ENCODE measurements at regions not wholly inside any gene's neighbourhood (a gene's known extent, or its start where the extent isn't known, plus 50 kb on each side); places are given as distances from the start of the nearest gene placed in this dataset.

DNA sequence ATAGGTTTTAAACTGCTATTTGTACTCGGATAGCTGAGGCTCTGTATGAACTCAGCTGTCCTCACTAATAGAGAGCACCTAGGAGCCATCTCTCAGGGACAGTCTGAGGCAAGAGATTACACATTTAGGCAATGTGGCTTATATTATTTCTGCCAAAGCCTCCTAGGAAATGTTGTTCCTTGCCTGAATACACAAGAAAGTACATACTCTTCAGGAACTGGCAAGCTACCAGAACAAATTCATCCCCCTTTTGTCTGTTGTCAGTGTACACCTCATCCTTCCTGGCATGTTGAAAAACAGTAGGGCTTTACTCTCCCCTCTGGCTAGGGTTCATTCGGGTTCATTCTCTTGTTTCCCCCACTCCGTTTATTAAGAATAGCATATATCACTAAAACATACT is 615.9 kb upstream of the FAT3 start:
- H3K36me3 ChIP-seq (ENCODE audit: insufficient read depth, low read depth, low read length) = no peaks in the 10 kb centered on the region
- no peak overlapping the region for H3K27ac ChIP-seq (ENCODE audit: low read length)
- H3K27me3 ChIP-seq (ENCODE audit: insufficient read depth, low read length) = no peaks in the 10 kb centered on the region
- no peak overlapping the region for H3K4me3 ChIP-seq (ENCODE audit: low read length)
- no peak overlapping the region for H3K9ac ChIP-seq (ENCODE audit: low read depth, low read length)
- no peaks in the 10 kb centered on the region for H3K4me1 ChIP-seq (ENCODE audit: insufficient read depth, low read length)
- no peaks in the 10 kb centered on the region for H3K9me3 ChIP-seq (ENCODE audit: insufficient read depth, low read depth, low read length)

GRCh38 chr11:91596111-91596510 is 628.5 kb upstream of the FAT3 start:
- no peaks in the 10 kb centered on the region for H3K36me3 ChIP-seq (ENCODE audit: insufficient read depth, low read depth, low read length)
- H3K4me1 ChIP-seq (ENCODE audit: insufficient read depth, low read length) = no peaks in the 10 kb centered on the region
- no peaks in the 10 kb centered on the region for H3K27me3 ChIP-seq (ENCODE audit: insufficient read depth, low read length)
- peaks cover 5% of the 10 kb centered on the region for H3K9me3 ChIP-seq (ENCODE audit: insufficient read depth, low read depth, low read length)
- H3K9ac ChIP-seq (ENCODE audit: low read depth, low read length) = no peak overlapping the region
- no peak overlapping the region for H3K27ac ChIP-seq (ENCODE audit: low read length)
- no peak overlapping the region for H3K4me3 ChIP-seq (ENCODE audit: low read length)

- Histone ChIP-seq H3K9me3 (ENCODE audit: insufficient read depth, low read depth, low read length) (peaks cover 5% of the 10 kb centered on the region), H3K4me3 (ENCODE audit: low read length) (no peak overlapping the region), H3K27me3 (ENCODE audit: insufficient read depth, low read length) (no peaks in the 10 kb centered on the region), H3K27ac (ENCODE audit: low read length) (no peak overlapping the region), H3K36me3 (ENCODE audit: insufficient read depth, low read depth, low read length) (no peaks in the 10 kb centered on the region), H3K9ac (ENCODE audit: low read depth, low read length) (no peak overlapping the region), H3K4me1 (ENCODE audit: insufficient read depth, low read length) (no peaks in the 10 kb centered on the region)
These were observed 633.6 kb upstream of the FAT3 start for GRCh38 chr11:91591021-91591420.

DNA sequence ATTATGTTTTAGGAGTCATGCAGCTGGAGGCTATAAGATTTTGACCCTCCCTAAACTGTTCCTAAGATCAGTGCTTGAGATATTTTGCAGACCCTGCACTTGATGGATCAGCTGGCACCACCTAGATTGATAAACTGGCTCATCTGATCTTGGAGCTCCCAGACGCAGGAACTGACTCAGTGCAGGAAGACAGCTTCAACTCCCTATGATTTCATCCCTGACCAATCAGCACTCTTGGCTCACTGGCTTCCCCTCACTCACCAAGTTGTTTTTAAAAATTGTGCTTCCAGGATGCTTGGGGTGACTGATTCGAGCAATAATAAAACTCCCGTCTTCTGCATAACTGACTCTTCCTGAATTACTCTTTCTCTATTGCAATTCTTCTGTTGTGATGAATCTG is 637.5 kb upstream of the FAT3 start:
- Histone ChIP-seq H3K9ac (ENCODE audit: low read depth, low read length) (no peak overlapping the region), H3K4me1 (ENCODE audit: insufficient read depth, low read length) (no peaks in the 10 kb centered on the region), H3K27me3 (ENCODE audit: insufficient read depth, low read length) (no peaks in the 10 kb centered on the region), H3K27ac (ENCODE audit: low read length) (no peak overlapping the region), H3K4me3 (ENCODE audit: low read length) (no peak overlapping the region), H3K36me3 (ENCODE audit: insufficient read depth, low read depth, low read length) (no peaks in the 10 kb centered on the region), H3K9me3 (ENCODE audit: insufficient read depth, low read depth, low read length) (peaks cover 5% of the 10 kb centered on the region)

GRCh38 chr11:91585035-91585801 is 639.4 kb upstream of the FAT3 start:
- Histone ChIP-seq H3K36me3 (ENCODE audit: insufficient read depth, low read depth, low read length) (no peaks in the 10 kb centered on the region), H3K27ac (ENCODE audit: low read length) (no peak overlapping the region), H3K4me3 (ENCODE audit: low read length) (no peak overlapping the region), H3K27me3 (ENCODE audit: insufficient read depth, low read length) (no peaks in the 10 kb centered on the region), H3K9ac (ENCODE audit: low read depth, low read length) (no peak overlapping the region), H3K4me1 (ENCODE audit: insufficient read depth, low read length) (no peaks in the 10 kb centered on the region), H3K9me3 (ENCODE audit: insufficient read depth, low read depth, low read length) (no peaks in the 10 kb centered on the region)

GRCh38 chr11:91563176-91563575 is 661.4 kb upstream of the FAT3 start:
- no peak overlapping the region for H3K4me3 ChIP-seq (ENCODE audit: low read length)
- no peaks in the 10 kb centered on the region for H3K4me1 ChIP-seq (ENCODE audit: insufficient read depth, low read length)
- no peaks in the 10 kb centered on the region for H3K36me3 ChIP-seq (ENCODE audit: insufficient read depth, low read depth, low read length)
- no peak overlapping the region for H3K9ac ChIP-seq (ENCODE audit: low read depth, low read length)
- no peak overlapping the region for H3K27ac ChIP-seq (ENCODE audit: low read length)
- H3K27me3 ChIP-seq (ENCODE audit: insufficient read depth, low read length) = no peaks in the 10 kb centered on the region
- H3K9me3 ChIP-seq (ENCODE audit: insufficient read depth, low read depth, low read length) = no peaks in the 10 kb centered on the region

- no peaks in the 10 kb centered on the region for H3K27me3 ChIP-seq (ENCODE audit: insufficient read depth, low read length)
- H3K27ac ChIP-seq (ENCODE audit: low read length) = no peak overlapping the region
- no peaks in the 10 kb centered on the region for H3K4me1 ChIP-seq (ENCODE audit: insufficient read depth, low read length)
- H3K9ac ChIP-seq (ENCODE audit: low read depth, low read length) = no peak overlapping the region
- no peak overlapping the region for H3K4me3 ChIP-seq (ENCODE audit: low read length)
- no peaks in the 10 kb centered on the region for H3K36me3 ChIP-seq (ENCODE audit: insufficient read depth, low read depth, low read length)
- no peaks in the 10 kb centered on the region for H3K9me3 ChIP-seq (ENCODE audit: insufficient read depth, low read depth, low read length)
These were observed 664.2 kb upstream of the FAT3 start for GRCh38 chr11:91560434-91560833.

- no peaks in the 10 kb centered on the region for H3K4me1 ChIP-seq (ENCODE audit: insufficient read depth, low read length)
- no peak overlapping the region for H3K4me3 ChIP-seq (ENCODE audit: low read length)
- peaks cover 4% of the 10 kb centered on the region for H3K9me3 ChIP-seq (ENCODE audit: insufficient read depth, low read depth, low read length)
- H3K27ac ChIP-seq (ENCODE audit: low read length) = no peak overlapping the region
- no peak overlapping the region for H3K9ac ChIP-seq (ENCODE audit: low read depth, low read length)
- no peaks in the 10 kb centered on the region for H3K27me3 ChIP-seq (ENCODE audit: insufficient read depth, low read length)
- H3K36me3 ChIP-seq (ENCODE audit: insufficient read depth, low read depth, low read length) = no peaks in the 10 kb centered on the region
These were observed 686.6 kb upstream of the FAT3 start for GRCh38 chr11:91538065-91538464.

DNA sequence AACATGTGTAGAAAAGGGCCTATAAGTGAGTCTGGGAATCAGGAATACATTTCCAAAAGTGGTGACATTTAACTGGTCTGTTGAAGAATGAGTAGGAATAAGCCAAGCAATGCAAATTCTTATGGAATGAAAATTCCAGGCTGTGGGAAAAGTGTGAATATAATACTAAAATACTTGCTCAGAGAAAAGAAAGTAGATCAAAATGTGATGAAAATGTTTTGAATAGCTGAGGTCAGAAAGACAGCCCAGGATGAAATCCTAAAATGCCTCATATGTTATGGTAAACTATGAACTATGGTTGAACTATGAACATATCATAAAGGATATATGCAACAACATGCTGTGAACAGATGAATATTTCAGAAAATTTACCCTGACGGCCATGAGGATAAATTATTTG is 688.3 kb upstream of the FAT3 start:
- no peaks in the 10 kb centered on the region for H3K4me1 ChIP-seq (ENCODE audit: insufficient read depth, low read length)
- H3K27me3 ChIP-seq (ENCODE audit: insufficient read depth, low read length) = no peaks in the 10 kb centered on the region
- peaks cover 4% of the 10 kb centered on the region for H3K9me3 ChIP-seq (ENCODE audit: insufficient read depth, low read depth, low read length)
- H3K9ac ChIP-seq (ENCODE audit: low read depth, low read length) = no peak overlapping the region
- H3K36me3 ChIP-seq (ENCODE audit: insufficient read depth, low read depth, low read length) = no peaks in the 10 kb centered on the region
- no peak overlapping the region for H3K4me3 ChIP-seq (ENCODE audit: low read length)
- no peak overlapping the region for H3K27ac ChIP-seq (ENCODE audit: low read length)

- peaks cover 4% of the 10 kb centered on the region for H3K9me3 ChIP-seq (ENCODE audit: insufficient read depth, low read depth, low read length)
- no peak overlapping the region for H3K9ac ChIP-seq (ENCODE audit: low read depth, low read length)
- no peaks in the 10 kb centered on the region for H3K27me3 ChIP-seq (ENCODE audit: insufficient read depth, low read length)
- no peak overlapping the region for H3K4me3 ChIP-seq (ENCODE audit: low read length)
- no peak overlapping the region for H3K27ac ChIP-seq (ENCODE audit: low read length)
- no peaks in the 10 kb centered on the region for H3K36me3 ChIP-seq (ENCODE audit: insufficient read depth, low read depth, low read length)
- no peaks in the 10 kb centered on the region for H3K4me1 ChIP-seq (ENCODE audit: insufficient read depth, low read length)
These were observed 695.7 kb upstream of the FAT3 start for GRCh38 chr11:91528965-91529364.

DNA sequence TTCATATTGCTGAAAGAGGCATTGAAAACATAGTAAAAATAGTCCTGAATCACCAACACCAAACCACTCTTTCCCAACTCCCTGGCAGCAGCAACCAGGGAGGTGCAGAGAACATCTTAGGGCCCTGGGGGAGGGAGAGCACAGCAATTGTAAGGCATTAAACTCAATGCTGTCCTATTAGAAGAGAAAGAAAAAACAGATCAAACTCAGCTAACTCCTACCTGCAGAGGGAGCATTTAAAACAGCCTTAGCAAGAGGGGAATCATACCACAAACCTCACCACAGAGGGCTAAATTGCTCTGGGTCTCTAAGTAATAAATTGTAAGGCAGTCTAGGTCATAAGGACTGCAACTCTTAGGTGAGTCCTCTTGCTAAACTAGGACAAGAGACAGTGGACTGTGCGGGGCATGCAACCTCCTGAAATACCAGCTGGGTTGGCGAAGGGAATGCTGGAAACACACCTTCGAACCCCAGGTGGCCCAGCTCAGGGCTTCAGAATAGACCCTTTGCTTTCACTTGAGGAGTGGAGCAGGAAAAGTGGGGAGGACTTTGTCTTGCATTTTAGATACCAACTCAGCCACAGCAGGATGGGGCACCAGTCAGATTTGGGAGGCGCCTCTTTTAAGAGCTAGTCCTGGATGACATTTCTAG is 697.1 kb upstream of the FAT3 start:
- Histone ChIP-seq H3K4me3 (ENCODE audit: low read length) (no peak overlapping the region), H3K9me3 (ENCODE audit: insufficient read depth, low read depth, low read length) (no peaks in the 10 kb centered on the region), H3K27me3 (ENCODE audit: insufficient read depth, low read length) (no peaks in the 10 kb centered on the region)

DNA sequence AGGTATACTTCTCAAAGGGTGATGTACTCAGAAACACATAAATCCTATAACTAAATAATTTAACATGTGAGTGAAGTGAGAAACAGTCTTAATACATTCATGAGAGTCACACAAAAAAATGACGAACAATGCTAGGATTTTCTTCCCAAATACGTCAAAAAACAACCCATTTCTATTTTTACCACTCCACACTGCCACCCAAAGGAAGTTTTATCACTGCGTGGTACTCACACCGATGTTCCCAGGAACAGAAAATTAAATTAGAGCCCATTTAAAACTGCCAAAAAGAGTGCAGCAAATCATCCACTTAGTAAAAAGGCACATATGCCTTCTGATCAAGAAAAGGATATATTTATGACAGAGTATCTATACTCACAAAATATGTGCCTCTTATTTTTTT is 710.9 kb upstream of the FAT3 start:
- no peak overlapping the region for H3K4me3 ChIP-seq (ENCODE audit: low read length)
- H3K4me1 ChIP-seq (ENCODE audit: insufficient read depth, low read length) = peaks cover 4% of the 10 kb centered on the region; the same call in 1 of the 2 replicates
- no peaks in the 10 kb centered on the region for H3K9me3 ChIP-seq (ENCODE audit: insufficient read depth, low read depth, low read length)
- H3K9ac ChIP-seq (ENCODE audit: low read depth, low read length) = no peak overlapping the region
- no peaks in the 10 kb centered on the region for H3K27me3 ChIP-seq (ENCODE audit: insufficient read depth, low read length)
- H3K36me3 ChIP-seq (ENCODE audit: insufficient read depth, low read depth, low read length) = no peaks in the 10 kb centered on the region
- H3K27ac ChIP-seq (ENCODE audit: low read length) = no peak overlapping the region

More for the DNA sequence above, 697.1 kb upstream of the FAT3 start:
- H3K36me3 ChIP-seq (ENCODE audit: insufficient read depth, low read depth, low read length) = no peaks in the 10 kb centered on the region
- no peak overlapping the region for H3K27ac ChIP-seq (ENCODE audit: low read length)
- no peaks in the 10 kb centered on the region for H3K4me1 ChIP-seq (ENCODE audit: insufficient read depth, low read length)
- no peak overlapping the region for H3K9ac ChIP-seq (ENCODE audit: low read depth, low read length)

Data from iPS-20b (cell line).